AG04450 (cell line): ENCODE measurements at regions not wholly inside any gene's neighbourhood (a gene's known extent, or its start where the extent isn't known, plus 50 kb on each side); places are given as distances from the start of the nearest gene placed in this dataset.

Experiments used
- CTCF ChIA-PET: fragments of 300-600, 350-600 bp; formaldehyde crosslinking; extraction: SDS; loops from one replicate; lab custom pipeline; 2022; ENCODE audit warnings: antibody characterized with exemption, inconsistent platforms; lab: Charles Lee
- POLR2A ChIA-PET: fragments of 350-600 bp; formaldehyde crosslinking; extraction: SDS; loops from one replicate; lab custom pipeline; 2021; ENCODE audit warnings: antibody characterized with exemption, inconsistent platforms; lab: Yijun Ruan, JAX
- DNase-seq: peaks from one replicate; pipeline ENCODE4 v3.0.0-alpha.2; 2011; ENCODE audit warnings: low read depth, low spot score
- H3K27ac ChIP-seq: one replicate; pipeline ENCODE4 v1.5.1; 2012; ENCODE audit warnings: low read depth, low read length, control low read depth
- H3K27me3 ChIP-seq: one replicate; pipeline ENCODE4 v1.6.0; 2012; ENCODE audit warnings: low read length; ENCODE audit not compliant: control insufficient read depth, insufficient read depth
- H3K4me3 ChIP-seq: 2 replicates; pipeline ENCODE4 v1.5.1; 2011; ENCODE audit warnings: mild to moderate bottlenecking, low read depth, low read length, control low read depth
- H3K9me3 ChIP-seq: 2 replicates; pipeline ENCODE4 v1.5.1; 2012; ENCODE audit warnings: low read length; ENCODE audit not compliant: control insufficient read depth, insufficient read depth
- TF ChIP-seq, protein P1 (sequence below): IDR thresholded peaks from 2 replicates; pipeline ENCODE4 v1.5.1; 2011; ENCODE audit warnings: low read depth, low read length, control low read depth, inconsistent platforms

DNA sequence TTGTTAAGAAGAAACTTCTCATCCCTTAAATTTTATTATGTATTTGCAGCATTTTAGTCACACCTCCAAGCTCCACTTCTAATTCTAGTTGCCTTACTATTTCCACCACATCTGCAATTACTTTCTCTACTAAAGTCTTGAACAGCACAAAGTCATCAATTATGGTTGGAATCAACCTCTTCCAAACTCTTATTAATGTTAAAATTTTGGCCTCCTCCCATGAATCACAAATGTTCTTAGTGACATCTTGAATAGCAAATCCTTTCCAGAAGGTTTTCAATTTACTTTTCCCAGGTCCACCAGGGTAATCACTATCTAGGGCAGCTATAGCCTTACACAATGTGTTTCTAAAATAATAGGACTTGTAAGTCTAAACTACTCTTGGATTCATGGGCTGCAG lies 126.3 kb upstream of the POM121L12 start:
- TF ChIP-seq, protein P1, sequence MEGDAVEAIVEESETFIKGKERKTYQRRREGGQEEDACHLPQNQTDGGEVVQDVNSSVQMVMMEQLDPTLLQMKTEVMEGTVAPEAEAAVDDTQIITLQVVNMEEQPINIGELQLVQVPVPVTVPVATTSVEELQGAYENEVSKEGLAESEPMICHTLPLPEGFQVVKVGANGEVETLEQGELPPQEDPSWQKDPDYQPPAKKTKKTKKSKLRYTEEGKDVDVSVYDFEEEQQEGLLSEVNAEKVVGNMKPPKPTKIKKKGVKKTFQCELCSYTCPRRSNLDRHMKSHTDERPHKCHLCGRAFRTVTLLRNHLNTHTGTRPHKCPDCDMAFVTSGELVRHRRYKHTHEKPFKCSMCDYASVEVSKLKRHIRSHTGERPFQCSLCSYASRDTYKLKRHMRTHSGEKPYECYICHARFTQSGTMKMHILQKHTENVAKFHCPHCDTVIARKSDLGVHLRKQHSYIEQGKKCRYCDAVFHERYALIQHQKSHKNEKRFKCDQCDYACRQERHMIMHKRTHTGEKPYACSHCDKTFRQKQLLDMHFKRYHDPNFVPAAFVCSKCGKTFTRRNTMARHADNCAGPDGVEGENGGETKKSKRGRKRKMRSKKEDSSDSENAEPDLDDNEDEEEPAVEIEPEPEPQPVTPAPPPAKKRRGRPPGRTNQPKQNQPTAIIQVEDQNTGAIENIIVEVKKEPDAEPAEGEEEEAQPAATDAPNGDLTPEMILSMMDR = no peak
- no peak overlapping the region for H3K4me3 ChIP-seq
- peaks cover 13% of the 10 kb centered on the region for H3K9me3 ChIP-seq
- ChIA-PET POLR2A (no interaction called here), CTCF (no interaction called here)
- DNase-seq = no peak
- H3K27ac ChIP-seq = no peak overlapping the region
- H3K27me3 ChIP-seq = no peaks in the 10 kb centered on the region

DNA sequence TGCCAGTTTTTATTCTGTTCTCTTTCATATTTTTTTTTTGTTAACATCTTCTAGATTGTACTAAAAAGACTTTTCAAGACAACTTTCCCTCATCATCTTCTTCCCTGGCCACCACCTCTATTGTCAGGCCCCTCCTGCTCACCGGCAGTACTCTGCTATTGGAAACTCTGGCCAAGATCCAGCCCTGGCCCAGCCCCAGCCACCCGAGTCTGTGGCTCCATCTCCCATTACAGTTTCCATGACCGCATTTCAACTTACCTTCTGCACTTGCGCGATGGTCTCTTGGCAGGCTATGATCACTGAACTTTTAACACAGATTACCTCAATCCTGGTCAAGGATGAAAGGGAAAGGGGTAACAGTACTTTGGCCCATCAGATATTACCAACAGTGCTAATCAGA lies 137.7 kb upstream of the POM121L12 start:
- no peak overlapping the region for H3K4me3 ChIP-seq
- no peak overlapping the region for H3K27ac ChIP-seq
- ChIA-PET CTCF (interaction anchor here (0.6 kb wide), 1 partner anchor 752 kb away, joined by 3 read pairs; no protein-coding TSS in a partner anchor), POLR2A (no interaction called here)
- H3K27me3 ChIP-seq = no peaks in the 10 kb centered on the region
- peaks cover 16% of the 10 kb centered on the region; the same call in 1 of the 2 replicates for H3K9me3 ChIP-seq
- TF ChIP-seq, protein P1 = no peak
- DNase-seq = no peak

DNA sequence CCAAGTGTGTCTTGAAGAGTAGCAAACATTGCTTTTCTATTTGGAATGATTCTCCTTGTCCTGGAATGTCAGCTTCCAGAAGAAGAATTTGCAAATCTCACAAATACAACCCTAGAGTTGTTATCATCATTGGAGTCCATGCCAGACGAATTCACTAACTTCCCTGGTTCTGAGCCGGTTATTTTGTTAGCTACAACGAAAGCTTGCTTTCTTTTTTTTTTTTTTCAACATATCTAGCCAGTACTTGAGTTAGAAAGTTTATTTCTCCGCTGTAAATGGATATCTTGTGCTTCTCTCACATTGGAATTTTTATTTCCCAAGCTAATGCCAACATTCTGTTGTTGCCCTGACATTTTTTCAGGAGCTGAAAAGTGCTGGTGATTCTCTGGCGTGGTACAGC lies 138.1 kb upstream of the POM121L12 start:
- TF ChIP-seq, protein P1 = no peak
- H3K9me3 ChIP-seq = peaks cover 12% of the 10 kb centered on the region; the same call in 1 of the 2 replicates
- DNase-seq = no peak
- no peak overlapping the region for H3K4me3 ChIP-seq
- H3K27ac ChIP-seq = no peak overlapping the region
- no peaks in the 10 kb centered on the region for H3K27me3 ChIP-seq
- CTCF ChIA-PET = interaction anchor here (0.6 kb wide), 1 partner anchor 751 kb away, joined by 3 read pairs; no protein-coding TSS in a partner anchor
- POLR2A ChIA-PET = no interaction called here

DNA sequence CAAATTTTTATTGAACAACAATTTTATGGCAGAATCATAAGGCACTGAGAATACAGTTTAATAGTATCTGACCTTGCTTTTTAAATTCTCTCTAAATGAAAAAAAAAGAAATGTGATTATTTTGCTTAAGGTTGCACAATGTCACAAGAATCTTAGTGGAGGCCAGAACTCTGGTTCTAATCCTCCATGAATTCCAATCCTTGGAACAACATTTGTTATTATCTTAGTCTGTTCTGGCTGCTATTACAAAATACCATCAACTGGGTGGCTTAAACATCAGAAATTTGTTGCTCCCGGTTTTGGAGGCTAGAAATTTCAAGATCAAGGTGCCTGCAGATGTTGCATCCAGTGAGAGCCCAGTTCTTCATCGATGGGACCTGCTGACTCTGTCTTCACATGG lies 158.2 kb upstream of the POM121L12 start:
- POLR2A ChIA-PET = no interaction called here

GRCh38 chr7:52876402-52876801 lies 159.0 kb upstream of the POM121L12 start:
- TF ChIP-seq, protein P1 = no peak
- no peak for DNase-seq
- H3K27me3 ChIP-seq = no peaks in the 10 kb centered on the region
- no peak overlapping the region for H3K4me3 ChIP-seq
- POLR2A ChIA-PET = no interaction called here
- H3K9me3 ChIP-seq = peaks cover 10% of the 10 kb centered on the region
- CTCF ChIA-PET = no interaction called here
- no peak overlapping the region for H3K27ac ChIP-seq

More for the DNA sequence above, 158.2 kb upstream of the POM121L12 start:
- TF ChIP-seq, protein P1 = no peak
- CTCF ChIA-PET = no interaction called here
- DNase-seq = no peak
- Histone ChIP-seq H3K9me3 (peaks cover 10% of the 10 kb centered on the region), H3K4me3 (no peak overlapping the region), H3K27ac (no peak overlapping the region), H3K27me3 (no peaks in the 10 kb centered on the region)
